KOPT-K1 (cell line): ENCODE measurements at regions not wholly inside any gene's neighbourhood (a gene's known extent, or its start where the extent isn't known, plus 50 kb on each side); places are given as distances from the start of the nearest gene placed in this dataset.
"Not testable (repeated sequence)": the region's sequence is repeated elsewhere in the genome, so short reads cannot be mapped to it uniquely, and the experiment has no call there.

Experiments
- H3K27ac ChIP-seq: fragments of 200-600 bp; sonication (generic); 2 replicates; pipeline ENCODE4 v1.5.1; 2016; ENCODE audit warnings: antibody characterized with exemption, mild to moderate bottlenecking, low read depth, low read length; ENCODE audit not compliant: poor library complexity, severe bottlenecking
- H3K36me3 ChIP-seq: fragments of 200-600 bp; sonication (generic); 2 replicates; pipeline ENCODE4 v1.5.1; 2017; ENCODE audit warnings: antibody characterized with exemption, mild to moderate bottlenecking, low read length, moderate library complexity; ENCODE audit not compliant: insufficient read depth
- H3K9me3 ChIP-seq: fragments of 200-600 bp; sonication (generic); 2 replicates; pipeline ENCODE4 v1.5.1; 2017; ENCODE audit warnings: antibody characterized with exemption, low read length, mild to moderate bottlenecking; ENCODE audit not compliant: insufficient read depth, poor library complexity, severe bottlenecking

DNA sequence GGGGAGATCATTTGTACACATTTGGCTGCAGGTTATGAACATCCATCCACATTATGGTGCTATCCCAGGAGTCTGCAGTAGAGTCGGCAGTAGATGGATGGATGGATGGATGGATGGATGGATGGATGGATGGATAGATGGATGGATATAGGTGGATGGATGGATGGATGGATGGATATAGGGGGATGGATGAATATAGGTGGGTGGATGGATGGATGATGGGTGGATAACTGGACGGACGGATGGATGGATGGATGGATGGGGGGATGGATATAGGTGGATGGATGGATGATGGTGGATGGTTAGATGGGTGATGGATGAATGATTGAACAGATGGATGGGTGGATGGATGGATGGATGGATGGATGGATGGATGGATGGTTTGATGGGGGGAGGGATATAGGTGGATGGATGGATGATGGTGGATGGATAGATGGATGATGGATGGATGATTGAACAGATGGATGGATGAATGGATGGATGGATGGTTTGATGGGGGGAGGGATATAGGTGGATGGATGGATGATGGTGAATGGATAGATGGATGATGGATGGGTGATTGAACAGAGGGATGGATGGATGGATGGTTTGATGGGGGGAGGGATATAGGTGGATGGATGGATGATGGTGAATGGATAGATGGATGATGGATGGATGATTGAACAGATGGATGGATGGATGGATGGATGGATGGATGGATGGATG is 65.3 kb upstream of the PRR5 start:
- not testable (repeated sequence) for H3K27ac ChIP-seq, H3K9me3 ChIP-seq, H3K36me3 ChIP-seq

DNA sequence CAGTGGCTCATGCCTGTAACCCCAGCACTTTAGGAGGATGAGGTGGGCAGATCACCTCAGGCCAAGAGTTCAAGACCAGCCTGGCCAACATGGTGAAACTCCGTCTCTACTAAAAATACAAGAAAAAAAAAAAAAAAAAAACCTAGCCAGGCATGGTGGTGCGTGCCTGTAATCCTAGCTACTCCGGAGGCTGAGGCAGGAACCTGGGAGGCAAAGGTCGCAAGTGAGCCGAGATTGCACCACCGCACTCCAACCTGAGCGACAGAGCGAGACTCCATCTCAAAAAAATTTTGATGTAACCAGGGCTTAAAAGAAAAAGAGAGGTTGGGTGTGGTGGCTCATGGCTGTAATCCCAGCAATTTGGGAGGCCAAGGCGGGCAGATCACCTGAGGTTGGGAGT is 66.4 kb upstream of the PRR5 start:
- not testable (repeated sequence) for H3K36me3 ChIP-seq, H3K27ac ChIP-seq, H3K9me3 ChIP-seq

DNA sequence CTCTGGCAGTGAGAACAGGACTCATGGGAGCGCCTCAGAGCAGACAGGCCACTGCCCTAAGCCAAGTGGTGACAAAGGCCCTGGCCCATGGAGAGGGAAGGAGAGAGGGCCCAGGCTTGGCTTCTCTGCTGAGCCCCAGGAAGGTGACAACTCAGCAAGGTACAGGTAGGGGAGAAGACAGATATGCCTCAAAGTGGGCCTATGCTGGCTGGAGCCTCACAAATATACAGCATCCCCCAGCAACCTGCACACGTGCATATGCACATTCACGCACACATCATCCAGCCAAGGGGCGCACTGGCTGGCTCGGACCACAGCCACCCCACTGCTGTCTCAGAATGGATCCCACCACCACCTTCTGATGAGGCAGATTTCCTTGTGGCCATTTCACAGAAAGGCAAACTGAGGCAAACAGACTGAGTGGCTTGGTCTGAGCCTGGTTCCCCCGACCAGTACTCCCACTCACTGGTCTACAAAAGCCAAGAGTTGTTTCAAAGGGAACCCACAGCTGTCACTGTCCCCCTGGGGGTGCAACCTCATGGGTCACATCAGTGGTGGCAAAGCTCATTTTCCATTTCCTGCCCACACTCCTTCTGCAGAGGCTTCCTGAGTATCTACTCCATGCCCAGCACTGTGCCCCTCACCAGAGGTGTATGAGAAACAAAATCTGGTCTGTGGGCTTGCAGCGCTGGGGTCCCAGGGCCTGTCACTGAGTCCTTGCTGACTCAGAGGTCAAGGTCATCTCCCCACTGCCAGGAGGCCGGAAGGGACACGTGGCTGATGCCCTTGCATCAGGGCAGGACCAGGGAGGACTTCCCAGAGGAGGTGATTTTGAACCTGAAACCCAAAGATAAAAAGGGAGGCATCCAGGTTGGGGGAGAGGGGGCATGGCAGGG is 67.3 kb upstream of the PRR5 start:
- H3K27ac ChIP-seq, result peak overlapping the region; percentile 23

DNA sequence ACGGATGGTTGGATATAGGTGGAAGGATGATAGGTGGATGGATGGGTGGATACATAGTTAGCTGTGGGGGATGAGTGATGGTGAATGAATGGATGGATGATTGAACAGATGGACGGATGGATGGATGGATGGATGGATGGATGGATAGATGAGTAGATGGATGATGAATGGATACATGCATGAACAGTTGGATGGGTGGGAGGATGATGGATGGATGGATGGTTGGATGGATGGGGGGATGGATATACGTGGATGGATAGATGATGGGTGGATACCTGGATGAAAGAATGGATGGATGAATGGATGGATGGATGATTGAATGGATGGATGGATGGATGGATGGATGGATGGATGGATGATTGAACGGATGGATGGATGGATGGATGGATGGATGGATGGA is 68.4 kb upstream of the PRR5 start:
- Histone ChIP-seq H3K27ac (no peak overlapping the region), H3K9me3 (peaks cover 8% of the 10 kb centered on the region), H3K36me3 (no peaks in the 10 kb centered on the region)

More for the DNA sequence above, 67.3 kb upstream of the PRR5 start:
- no peaks in the 10 kb centered on the region for H3K36me3 ChIP-seq
- peaks cover 8% of the 10 kb centered on the region for H3K9me3 ChIP-seq

DNA sequence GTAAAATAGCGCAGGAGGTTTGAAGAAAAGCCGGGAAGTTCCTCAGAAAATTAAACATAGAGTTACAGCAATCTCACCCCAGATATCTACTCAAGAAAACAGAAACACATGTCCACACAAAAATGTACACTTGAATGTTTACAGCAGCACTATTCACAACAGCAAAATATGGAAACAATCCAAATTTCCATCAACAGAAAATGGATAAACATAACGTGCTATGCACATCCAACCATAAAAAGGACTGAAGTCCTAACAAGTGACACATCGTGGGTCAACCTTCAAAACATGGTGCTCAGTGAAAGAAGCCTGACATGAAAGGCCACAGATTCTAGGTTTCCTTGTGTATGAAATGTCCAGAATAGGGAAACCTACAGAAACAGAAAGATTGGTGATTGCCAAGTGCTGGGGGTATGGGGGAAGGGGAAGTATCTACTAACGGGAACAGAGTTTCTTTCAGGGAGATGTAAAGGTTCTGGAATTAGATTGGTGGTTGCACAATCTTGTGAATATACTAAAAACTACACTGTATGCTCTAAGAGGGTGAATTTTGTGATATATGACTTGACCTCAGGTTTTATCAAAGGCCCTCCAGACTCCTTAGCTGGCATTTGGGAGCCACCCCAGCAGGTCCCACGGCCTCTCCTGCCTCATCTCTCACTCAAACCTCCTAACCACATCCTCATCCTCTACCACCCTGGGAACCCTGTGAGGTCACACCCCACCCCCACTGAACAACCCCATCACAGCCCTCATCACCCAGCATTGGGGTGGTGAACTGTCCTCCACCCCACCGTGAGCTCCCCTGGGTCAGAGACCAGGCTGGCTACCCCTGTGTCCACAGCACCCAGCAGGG is 69.2 kb upstream of the PRR5 start:
- no peaks in the 10 kb centered on the region for H3K36me3 ChIP-seq
- H3K9me3 ChIP-seq, result peaks cover 8% of the 10 kb centered on the region
- H3K27ac ChIP-seq, result peak overlapping the region; percentile 17

DNA sequence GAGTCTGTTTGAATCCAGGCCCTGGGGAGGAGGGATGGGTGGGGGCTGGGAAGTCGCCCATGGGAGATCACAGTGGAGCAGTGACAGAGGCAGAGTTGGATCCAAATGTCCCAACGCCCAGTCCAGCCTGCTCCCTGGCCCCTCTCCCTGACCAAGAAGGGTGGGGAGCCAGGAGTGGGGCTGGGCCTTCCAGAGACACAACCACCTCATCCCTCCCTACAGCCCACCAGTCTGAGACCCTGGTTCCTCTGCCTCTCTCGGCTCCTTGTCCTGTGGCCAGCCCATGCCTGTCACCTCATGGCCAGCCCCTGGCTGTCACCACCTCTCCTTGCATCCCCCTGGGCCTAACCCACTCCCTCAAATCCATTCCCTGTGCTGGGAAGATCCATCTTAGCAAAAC is 71.2 kb upstream of the PRR5 start:
- Histone ChIP-seq H3K27ac (no peak overlapping the region), H3K9me3 (peaks cover 8% of the 10 kb centered on the region), H3K36me3 (no peaks in the 10 kb centered on the region)

DNA sequence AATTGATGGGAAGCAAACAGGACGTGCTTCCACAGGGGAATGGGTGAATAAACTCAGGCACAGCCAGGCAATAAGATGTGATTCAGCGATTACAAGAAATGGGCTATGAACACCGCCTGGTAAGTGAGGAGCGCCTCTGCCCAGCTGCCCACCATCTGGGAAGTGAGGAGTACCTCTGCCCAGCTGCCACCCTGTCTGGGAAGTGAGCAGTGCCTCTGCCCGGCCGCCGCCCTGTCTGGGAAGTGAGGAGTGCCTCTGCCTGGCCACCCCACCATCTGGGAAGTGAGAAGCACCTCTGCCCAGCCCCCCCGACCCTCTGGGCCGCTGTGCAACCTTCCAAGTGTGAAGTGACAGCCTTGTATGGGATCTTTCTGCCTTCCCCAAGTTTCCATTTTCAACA is 73.2 kb upstream of the PRR5 start:
- peaks cover 8% of the 10 kb centered on the region for H3K9me3 ChIP-seq
- no peaks in the 10 kb centered on the region for H3K36me3 ChIP-seq
- no peak overlapping the region for H3K27ac ChIP-seq

DNA sequence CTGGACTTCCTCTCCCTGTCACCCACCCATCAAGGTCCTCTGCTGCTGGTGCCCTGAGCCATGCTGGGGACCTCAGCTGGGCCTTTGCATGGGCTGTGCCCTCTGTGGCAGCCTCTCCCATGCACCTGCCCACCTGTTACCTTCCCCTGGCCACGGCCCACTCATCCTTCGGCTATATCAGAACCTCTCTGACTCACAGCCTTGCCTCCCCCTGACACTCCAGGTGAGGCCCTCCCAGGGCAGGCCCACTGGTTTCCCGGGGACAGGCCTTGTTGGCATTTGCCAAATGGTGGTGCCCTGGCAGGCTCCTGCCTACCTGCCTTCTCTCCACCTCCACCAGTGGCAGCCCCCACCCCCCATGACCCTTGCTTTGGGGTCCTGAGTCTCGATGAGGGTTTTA is 73.7 kb upstream of the PRR5 start:
- no peaks in the 10 kb centered on the region for H3K36me3 ChIP-seq
- peaks cover 8% of the 10 kb centered on the region for H3K9me3 ChIP-seq
- no peak overlapping the region for H3K27ac ChIP-seq

DNA sequence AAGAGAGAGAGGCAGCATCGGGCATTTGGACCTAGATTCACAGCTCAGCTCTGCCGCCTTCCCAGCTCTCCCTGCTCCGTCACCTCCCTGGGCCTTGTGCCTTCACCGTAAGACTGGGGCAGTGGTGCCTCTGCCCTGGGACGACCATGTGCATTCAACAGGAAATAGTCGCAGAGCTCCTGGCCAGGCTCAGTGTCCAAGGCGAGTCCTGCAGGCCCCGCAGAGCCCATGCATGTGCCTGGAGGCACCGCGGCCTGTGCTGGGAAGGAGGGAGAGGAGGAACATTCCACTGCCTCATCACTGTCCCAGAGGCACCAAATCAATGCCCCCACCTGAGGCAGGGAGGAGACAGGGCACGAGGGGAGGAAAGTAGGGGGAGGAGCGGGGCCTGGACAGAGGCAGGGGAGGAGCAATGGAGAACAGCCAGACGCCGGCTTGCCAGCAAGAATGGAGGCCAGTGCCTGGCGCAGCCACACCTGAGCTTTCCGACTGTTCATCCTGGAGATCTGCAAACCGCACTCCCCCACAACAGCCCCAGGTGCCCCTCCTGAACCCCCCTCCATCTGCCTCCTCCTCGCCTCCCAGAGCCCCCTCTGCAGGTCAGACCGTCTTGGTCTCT is 74.4 kb upstream of the PRR5 start:
- Histone ChIP-seq H3K36me3 (no peaks in the 10 kb centered on the region), H3K9me3 (peaks cover 8% of the 10 kb centered on the region), H3K27ac (no peak overlapping the region)

DNA sequence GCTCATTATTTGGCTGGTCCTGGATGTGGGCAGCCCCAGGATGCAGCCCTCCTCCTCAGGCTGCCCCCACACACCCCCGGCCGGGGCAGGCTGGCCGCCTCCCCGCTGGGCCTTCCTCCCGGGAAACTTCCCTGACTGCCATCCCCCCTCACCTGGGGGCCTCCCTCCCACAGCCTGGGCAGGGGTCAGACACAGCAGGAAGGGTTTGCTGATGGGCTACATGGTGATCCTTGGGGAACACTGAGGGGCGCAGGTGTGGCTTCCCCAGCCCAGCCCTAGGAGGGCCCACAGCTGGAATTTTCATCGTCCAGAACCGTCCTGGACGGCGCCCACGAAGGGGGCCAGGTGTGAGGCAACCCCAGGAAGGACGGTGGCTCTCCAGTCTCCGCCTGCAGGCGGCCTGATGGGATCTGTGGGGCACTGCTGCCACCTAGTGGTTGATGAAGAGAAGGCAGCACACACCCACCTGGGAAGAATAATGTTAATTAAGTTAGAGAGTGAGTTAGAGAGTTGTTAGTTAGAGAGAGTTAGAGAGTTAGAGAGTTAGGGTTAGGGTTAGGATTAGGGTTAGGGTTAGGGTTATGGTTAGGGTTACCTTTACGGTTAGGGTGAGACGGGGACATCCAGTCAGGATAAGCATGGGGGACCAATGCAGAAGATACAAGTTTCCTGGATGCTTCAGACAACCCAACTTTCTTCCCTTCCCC is 75.9 kb upstream of the PRR5 start:
- no peak overlapping the region for H3K27ac ChIP-seq
- peaks cover 3% of the 10 kb centered on the region for H3K9me3 ChIP-seq
- no peaks in the 10 kb centered on the region for H3K36me3 ChIP-seq

DNA sequence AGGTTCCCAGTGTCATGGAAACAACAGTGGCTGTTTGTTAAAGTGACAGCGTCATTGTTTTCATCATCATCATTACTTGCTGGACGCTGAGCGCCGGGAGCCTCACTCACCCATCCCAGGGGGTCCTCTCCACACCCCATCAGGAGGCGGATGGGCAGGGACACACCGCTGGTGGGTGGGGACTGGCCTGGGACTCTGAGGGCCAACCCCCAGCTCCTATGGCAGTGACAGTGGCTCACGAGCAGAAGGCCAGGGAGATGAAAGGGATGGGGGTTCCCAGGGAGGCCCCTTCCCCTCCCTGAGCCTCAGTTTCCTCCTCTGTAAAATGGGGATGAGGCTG is 76.6 kb upstream of the PRR5 start:
- H3K27ac ChIP-seq, result no peak overlapping the region
- H3K9me3 ChIP-seq, result no peaks in the 10 kb centered on the region
- H3K36me3 ChIP-seq, result no peaks in the 10 kb centered on the region

DNA sequence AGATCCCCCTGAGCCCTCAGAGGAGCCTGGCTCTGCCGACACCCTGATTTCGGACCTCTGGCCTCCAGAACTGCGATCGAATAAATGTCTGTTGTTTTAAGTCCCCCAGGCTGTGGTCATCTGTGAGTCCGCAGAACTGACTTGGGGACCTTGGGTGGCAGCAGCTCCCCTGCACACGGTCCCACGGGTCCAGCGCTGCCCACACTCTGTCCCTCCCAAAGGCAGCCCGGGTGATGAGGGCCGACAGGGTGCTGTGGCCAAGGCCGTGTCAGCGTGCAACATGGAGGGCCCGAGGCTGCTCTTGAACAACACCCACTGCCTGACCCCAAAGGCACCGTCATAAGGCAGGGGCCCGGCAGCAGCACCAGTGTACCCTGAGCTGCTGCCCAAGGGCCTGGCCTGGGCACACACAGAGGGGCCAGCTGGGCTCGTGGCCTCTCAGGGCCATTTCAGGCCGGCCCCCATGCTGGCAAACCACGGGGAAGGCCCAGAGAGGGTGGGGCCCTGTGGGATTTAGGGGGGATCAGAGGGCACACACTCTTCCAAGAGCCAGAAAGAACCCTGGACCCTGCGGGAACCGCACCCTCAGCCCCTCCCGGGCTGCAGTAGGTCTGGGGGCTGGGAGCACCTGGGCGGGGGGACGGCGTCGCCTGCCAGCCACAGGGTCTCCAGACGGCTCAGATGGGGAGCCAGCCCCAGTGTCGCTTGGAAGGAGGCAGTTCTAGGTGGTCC is 77.1 kb upstream of the PRR5 start:
- H3K9me3 ChIP-seq, result no peaks in the 10 kb centered on the region
- H3K27ac ChIP-seq, result no peak overlapping the region
- H3K36me3 ChIP-seq, result no peaks in the 10 kb centered on the region

DNA sequence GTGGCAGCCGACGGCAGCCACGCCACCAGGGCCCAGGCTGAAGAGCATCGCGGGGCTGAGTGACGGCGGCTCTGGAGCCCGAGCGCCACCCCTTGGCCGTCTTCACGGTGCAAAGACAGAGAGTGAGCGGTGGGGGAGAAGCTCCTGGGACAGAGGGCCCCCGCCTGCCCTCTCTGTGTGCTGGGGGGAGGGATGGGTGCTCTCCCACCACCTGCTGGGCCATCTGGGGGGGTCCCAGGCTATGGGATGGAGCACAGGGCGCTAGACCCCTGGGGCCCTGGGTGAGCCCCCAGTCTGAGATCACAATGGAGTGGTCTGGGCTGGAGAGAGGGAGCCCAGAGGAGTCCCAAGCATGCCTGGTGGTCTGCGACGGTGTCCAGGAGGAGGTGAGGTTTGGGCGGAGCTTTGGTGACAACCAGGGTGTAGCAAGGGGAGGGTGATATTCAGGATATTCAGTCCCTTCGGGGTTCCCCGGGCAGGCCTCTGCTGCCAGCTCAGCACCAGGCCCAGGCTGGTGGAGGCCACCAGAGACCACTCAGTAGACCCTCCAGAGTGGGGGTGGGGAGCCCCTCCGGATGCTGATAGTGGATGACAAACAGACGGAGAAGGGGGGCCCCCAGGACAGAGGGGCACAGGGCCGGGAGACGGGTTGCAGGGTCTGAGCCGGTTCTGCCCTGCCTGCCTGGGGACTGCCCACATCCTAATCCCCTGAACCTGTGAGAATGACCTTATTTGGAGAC is 78.1 kb upstream of the PRR5 start:
- H3K9me3 ChIP-seq, result no peaks in the 10 kb centered on the region
- no peak overlapping the region for H3K27ac ChIP-seq
- H3K36me3 ChIP-seq, result no peaks in the 10 kb centered on the region
